Stimulated activated naive CD8-positive, alpha-beta T cell treated with anti-CD3 and anti-CD28 coated beads, Interleukin-15, amount 100 ng/mL, for 72 hours (primary cell): ENCODE measurements at regions not wholly inside any gene's neighbourhood (a gene's known extent, or its start where the extent isn't known, plus 50 kb on each side); places are given as distances from the start of the nearest gene placed in this dataset.

ENCODE experiments used
- ATAC-seq: fragments of 150-1000 bp; cut with Tn5 transposase; 2 replicates; pipeline ENCODE4 v1.10.0; 2021; ENCODE audit warnings: mild to moderate bottlenecking, moderate library complexity
- DNase-seq, 2 donors: peaks; one replicate each; pipeline ENCODE4 v3.0.0; 2021 to 2022
- H3K27ac Mint-ChIP-seq, 2 donors: one replicate each; pipeline ENCODE4 v1.8.0; 2022; ENCODE audit warnings: mild to moderate bottlenecking in 2 of 2, mixed read lengths in 2 of 2, moderate library complexity in 2 of 2
- H3K27me3 Mint-ChIP-seq: one replicate; pipeline ENCODE4 v1.8.0; 2022; ENCODE audit warnings: mixed read lengths
- H3K4me1 Mint-ChIP-seq: one replicate; pipeline ENCODE4 v1.8.0; 2022; ENCODE audit warnings: mild to moderate bottlenecking, mixed read lengths
- H3K4me3 Mint-ChIP-seq, 2 donors: one replicate each; pipeline ENCODE4 v1.8.0; 2022; ENCODE audit warnings: mild to moderate bottlenecking in 2 of 2, mixed read lengths in 2 of 2, moderate library complexity in 1 of 2
- H3K9me3 Mint-ChIP-seq, 2 donors: one replicate each; pipeline ENCODE4 v1.8.0; 2022; ENCODE audit warnings: mixed read lengths in 2 of 2

DNA sequence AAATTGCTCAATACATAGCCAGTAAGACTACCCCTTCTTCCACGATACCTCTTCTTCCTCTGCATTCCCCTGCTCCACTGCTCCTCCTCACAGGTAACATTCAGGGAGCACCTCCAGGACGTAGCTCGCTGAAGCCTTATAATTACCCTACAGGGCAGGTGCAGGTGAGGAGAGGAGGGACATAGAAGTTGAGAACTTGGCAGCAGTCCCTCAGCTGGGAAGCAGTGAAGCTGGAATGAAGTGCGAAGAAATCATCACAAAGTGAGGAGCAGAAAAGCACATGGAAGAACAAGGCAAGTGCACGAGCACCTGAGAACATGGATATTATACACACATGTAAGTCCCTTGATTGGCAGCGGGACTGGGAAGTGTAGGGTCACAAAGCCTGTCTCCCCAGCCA lies 118.2 kb downstream of the HSD17B3 start:
- H3K4me1 Mint-ChIP-seq: peaks cover 6% of the 10 kb centered on the region
- H3K27ac Mint-ChIP-seq: no peak overlapping the region
- peaks cover 6 to 15% of the 10 kb centered on the region in 2 donors for H3K9me3 Mint-ChIP-seq
- peaks cover 43% of the 10 kb centered on the region for H3K27me3 Mint-ChIP-seq
- no peak for DNase-seq
- no peak overlapping the region for H3K4me3 Mint-ChIP-seq
- no peak for ATAC-seq

DNA sequence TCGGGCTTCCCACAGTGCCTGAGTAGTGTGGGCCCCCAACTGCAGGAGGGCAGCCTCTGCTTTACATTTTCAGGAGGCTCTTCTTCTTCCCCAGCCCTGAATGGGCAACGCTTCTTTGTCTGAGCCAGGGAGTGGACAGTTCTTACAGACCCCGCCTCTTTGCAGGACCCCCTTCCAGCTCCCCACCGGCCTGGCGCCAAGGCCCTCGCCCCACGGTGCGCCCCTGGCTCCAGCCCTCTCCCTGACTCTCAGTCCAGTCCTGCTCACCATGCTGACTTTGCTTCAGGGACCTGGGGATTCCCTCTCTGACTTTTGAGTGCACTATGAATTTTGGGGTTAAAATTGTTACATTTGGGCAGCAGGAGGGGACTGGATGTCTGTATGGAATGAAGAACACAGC lies 123.8 kb downstream of the HSD17B3 start:
- H3K27me3 Mint-ChIP-seq: peaks cover 49% of the 10 kb centered on the region
- no peaks in the 10 kb centered on the region for H3K4me1 Mint-ChIP-seq
- no peak for DNase-seq
- ATAC-seq: no peak
- H3K4me3 Mint-ChIP-seq: no peak overlapping the region
- H3K9me3 Mint-ChIP-seq: no peaks in the 10 kb centered on the region
- H3K27ac Mint-ChIP-seq: no peak overlapping the region

DNA sequence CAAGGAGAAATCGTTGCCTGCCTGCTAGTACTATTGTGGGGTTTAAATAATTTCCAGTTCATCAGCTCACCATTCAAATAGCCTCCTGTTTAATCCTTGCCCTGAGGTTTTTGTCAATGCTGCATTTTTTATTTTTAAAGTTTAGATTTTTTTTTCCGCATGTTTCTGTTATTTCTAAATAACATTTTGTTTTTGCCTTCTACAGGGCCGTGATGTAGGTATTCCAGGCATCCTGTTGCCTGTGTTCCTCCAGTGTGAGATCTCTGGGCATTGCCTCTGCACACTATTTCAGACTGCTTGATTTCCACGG lies 124.3 kb downstream of the HSD17B3 start:
- no peak overlapping the region for H3K27ac Mint-ChIP-seq
- no peak overlapping the region for H3K4me3 Mint-ChIP-seq
- DNase-seq (no peak), ATAC-seq (no peak)
- no peaks in the 10 kb centered on the region for H3K9me3 Mint-ChIP-seq
- H3K27me3 Mint-ChIP-seq: peaks cover 44% of the 10 kb centered on the region
- H3K4me1 Mint-ChIP-seq: no peaks in the 10 kb centered on the region

DNA sequence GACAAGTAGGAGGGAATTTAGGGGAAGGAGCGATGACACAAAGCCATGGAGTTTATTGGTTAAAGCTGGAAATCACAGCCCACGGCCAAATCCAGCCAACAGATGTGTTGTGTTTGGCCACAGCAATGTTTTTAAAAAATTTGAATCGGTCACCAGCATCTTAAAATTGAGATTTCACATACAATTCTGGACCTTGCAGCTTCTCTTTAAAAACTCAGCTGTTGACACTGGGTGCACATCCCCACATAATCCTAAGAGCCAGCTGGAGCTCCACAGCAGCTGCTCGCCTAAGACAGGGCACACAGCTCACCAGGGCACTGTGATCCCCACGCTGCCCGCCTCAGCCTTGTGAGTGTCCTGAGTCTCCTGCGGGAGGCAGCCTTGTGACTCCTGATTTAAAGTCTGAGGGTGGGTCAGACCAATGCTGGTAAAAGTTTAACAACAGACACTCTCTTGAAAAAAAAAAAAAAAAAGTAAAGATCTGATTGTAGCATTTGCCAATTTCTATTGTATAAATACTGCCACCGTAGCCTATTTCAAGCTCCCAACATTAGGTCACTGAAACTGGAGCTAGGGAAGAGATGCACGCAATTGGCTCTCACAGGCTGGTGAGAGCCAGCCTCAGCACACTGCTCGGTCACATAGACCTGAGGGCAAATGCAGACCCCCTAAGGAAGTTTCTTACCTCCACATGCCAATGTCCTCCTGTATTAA lies 124.8 kb downstream of the HSD17B3 start:
- Mint-ChIP-seq H3K27me3 (peaks cover 39% of the 10 kb centered on the region), H3K4me1 (no peaks in the 10 kb centered on the region), H3K4me3 (no peak overlapping the region), H3K9me3 (no peaks in the 10 kb centered on the region), H3K27ac (no peak overlapping the region)
- DNase-seq: no peak
- ATAC-seq: no peak

DNA sequence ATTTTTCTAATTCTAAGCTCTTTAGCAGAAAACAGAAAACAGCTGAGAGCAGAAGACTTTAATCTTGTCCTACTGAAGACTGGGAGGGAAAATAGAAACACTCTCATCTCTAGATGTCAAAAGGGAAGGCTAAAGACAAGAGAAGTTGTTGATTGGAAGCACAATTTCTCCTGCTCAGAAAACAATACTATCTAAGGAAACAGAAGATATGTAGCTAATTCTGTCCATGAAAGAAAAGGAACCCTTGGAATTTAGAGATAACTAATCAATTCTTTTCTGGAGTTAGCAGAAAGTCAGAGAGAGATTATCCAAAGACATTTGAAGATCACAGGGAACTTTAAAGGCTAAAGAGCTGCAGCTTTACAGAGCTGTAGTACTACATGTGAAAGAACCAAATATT lies 126.2 kb downstream of the HSD17B3 start:
- ATAC-seq: no peak
- Mint-ChIP-seq H3K9me3 (no peaks in the 10 kb centered on the region), H3K27me3 (peaks cover 37% of the 10 kb centered on the region), H3K4me1 (no peaks in the 10 kb centered on the region), H3K27ac (no peak overlapping the region), H3K4me3 (no peak overlapping the region)
- no peak for DNase-seq

DNA sequence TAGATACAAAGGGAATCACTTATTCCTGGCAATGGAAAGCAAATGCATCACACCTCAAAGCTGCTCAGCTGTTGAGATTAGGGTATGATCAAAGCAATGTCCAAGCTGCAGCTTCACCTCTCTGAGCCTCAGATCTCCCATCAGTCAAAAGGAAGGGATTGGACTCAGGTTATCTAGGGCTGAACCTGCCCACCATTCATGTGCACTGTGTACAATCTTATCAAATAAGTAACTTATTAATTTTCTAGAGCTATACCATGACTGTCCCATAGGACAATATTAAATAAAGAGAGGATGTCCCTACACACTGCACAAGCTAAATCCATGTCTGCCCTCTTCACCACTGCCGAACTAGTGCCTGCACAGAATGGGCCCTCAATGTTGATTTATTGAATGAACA lies 127.0 kb downstream of the HSD17B3 start:
- H3K27ac Mint-ChIP-seq: no peak overlapping the region
- peaks cover 37% of the 10 kb centered on the region for H3K27me3 Mint-ChIP-seq
- H3K4me1 Mint-ChIP-seq: no peaks in the 10 kb centered on the region
- no peak overlapping the region for H3K4me3 Mint-ChIP-seq
- H3K9me3 Mint-ChIP-seq: no peaks in the 10 kb centered on the region
- DNase-seq (no peak), ATAC-seq (no peak)

DNA sequence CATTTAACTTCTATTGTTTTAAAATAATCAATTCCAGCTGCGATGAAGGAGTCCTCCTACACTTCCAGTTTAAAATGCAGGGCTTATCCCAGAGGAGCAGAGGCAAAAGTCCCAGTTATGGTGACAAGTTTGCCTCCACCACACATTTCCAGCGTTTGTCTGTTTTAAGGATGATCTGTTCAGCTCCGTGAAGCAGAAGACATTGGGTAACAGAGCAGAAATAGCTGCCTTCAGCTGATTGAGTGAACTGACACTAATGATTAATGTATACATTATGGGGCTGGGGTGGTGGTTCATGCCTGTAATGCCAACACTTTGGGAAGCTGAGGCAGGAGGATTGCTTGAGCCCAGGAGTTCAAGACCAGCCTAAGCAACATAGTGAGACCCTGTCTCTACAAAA lies 127.6 kb downstream of the HSD17B3 start:
- Mint-ChIP-seq H3K4me3 (no peak overlapping the region), H3K27ac (peak overlapping the region in 1 of 2 donors; percentile 33), H3K9me3 (no peaks in the 10 kb centered on the region), H3K4me1 (no peaks in the 10 kb centered on the region), H3K27me3 (peaks cover 37% of the 10 kb centered on the region)
- ATAC-seq (no peak), DNase-seq (no peak)

DNA sequence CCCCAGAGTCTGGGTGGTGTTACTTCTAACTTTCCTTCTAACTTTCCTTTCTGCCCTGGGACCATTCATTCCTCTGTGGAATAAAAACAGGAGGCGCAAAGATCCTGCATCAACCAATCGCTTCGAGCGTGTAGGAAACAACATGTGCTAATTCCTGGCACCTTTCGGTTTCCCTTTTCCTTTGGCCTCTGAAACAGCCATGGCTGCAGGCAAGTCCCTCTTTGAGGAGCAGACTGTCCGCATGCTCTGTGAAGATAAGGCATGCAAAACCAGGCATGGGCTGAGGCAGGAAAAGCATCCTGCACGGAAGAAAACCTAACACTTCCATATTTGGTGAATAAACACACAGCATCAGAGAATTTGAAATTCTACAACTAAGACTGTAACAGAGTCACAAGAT lies 128.3 kb downstream of the HSD17B3 start:
- H3K9me3 Mint-ChIP-seq: no peaks in the 10 kb centered on the region
- H3K27me3 Mint-ChIP-seq: peaks cover 32% of the 10 kb centered on the region
- no peak for ATAC-seq

DNA sequence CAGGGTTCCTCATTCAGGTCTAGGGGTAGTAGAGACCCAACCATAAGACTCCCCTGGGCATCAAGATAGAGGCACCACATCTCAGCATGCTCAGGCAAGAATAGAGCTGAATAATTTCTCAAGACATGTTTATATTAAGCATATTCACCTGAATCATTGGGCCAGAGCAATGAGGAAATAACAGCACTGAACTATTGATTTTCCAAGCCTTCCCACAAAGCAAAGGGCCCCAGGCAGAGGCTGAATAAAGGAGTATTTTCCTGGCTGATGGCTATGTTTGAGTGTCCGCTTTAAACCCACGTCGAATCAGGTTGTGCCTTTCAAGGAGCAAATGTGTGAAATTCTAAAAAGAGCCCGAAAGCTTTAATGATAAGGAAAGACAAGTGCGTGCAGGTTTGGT lies 129.2 kb downstream of the HSD17B3 start:
- ATAC-seq (no peak), DNase-seq (no peak)
- H3K27ac Mint-ChIP-seq: no peak overlapping the region

More for the DNA sequence above, 128.3 kb downstream of the HSD17B3 start:
- no peak overlapping the region for H3K4me3 Mint-ChIP-seq
- no peak for DNase-seq
- no peaks in the 10 kb centered on the region for H3K4me1 Mint-ChIP-seq
- H3K27ac Mint-ChIP-seq: peak overlapping the region in 1 of 2 donors; percentile 34

DNA sequence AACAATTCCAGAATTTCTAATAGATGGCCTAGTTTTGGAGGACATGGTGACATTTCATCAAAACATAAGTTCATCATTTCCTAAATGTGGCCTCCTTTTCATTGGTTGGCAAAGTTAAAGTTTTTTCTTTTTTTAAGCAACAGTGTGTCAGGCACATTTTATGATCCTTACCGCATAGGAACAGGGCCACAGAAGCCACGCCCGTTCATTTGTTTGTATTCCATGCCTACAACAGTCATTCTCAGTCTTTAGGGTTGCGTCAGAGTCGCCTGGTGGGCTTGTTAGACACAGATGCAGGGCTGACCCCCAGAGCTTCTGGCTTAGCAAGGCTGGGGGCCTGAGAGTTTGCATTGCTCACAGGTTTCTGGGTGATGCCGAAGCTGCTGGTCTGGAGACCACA lies 130.2 kb downstream of the HSD17B3 start:
- Mint-ChIP-seq H3K4me1 (no peaks in the 10 kb centered on the region), H3K4me3 (no peak overlapping the region), H3K27ac (no peak overlapping the region), H3K27me3 (peaks cover 35% of the 10 kb centered on the region), H3K9me3 (no peaks in the 10 kb centered on the region)
- no peak for ATAC-seq
- no peak for DNase-seq

More for the DNA sequence above, 129.2 kb downstream of the HSD17B3 start:
- Mint-ChIP-seq H3K27me3 (peaks cover 27% of the 10 kb centered on the region), H3K4me1 (no peaks in the 10 kb centered on the region), H3K9me3 (no peaks in the 10 kb centered on the region), H3K4me3 (no peak overlapping the region)

DNA sequence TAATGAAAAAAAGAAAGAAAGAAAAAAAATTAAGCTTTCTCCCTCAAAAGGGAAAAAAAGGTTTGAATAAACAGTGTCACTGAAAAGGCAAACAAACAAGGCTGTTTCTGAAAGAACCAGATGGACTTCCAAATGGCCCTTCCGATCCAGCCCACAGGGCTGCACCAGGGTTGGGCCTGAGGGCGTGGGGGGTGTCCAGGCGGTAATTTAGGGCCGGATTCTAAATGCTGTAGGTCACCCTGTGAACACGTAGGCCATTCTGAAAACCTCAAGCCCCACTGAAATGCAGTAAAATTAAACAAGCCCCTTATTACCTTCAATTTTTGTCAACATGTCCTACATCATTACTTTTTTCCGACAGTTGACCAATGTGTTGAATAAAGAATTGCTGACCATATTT lies 132.1 kb downstream of the HSD17B3 start:
- H3K4me1 Mint-ChIP-seq: no peaks in the 10 kb centered on the region
- no peaks in the 10 kb centered on the region for H3K9me3 Mint-ChIP-seq
- H3K4me3 Mint-ChIP-seq: no peak overlapping the region
- no peak for ATAC-seq
- peaks cover 23% of the 10 kb centered on the region for H3K27me3 Mint-ChIP-seq
- no peak overlapping the region for H3K27ac Mint-ChIP-seq
- DNase-seq: no peak

DNA sequence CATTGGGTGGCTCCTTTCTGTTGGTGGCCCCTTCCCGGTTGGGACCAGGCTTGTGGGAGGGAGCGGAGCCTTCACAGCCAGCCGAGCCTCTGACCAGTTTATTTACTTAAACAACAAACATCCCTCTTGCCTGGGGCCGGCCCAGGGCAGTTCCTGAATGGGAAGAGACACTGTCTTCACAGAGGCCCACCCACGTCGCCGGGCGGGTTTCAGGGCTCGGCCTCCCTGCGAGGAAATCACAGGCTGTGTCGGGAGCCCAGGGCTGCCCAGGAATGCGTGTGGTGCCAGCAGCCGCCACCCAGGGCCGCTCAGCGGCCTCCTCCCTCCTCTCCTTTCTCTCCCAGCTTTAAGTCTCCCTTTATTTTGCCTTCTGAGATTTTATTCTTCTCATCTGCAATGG lies 132.5 kb downstream of the HSD17B3 start:
- Mint-ChIP-seq H3K27ac (no peak overlapping the region), H3K4me3 (no peak overlapping the region), H3K27me3 (peaks cover 23% of the 10 kb centered on the region), H3K4me1 (no peaks in the 10 kb centered on the region), H3K9me3 (no peaks in the 10 kb centered on the region)
- ATAC-seq (no peak), DNase-seq (no peak)

DNA sequence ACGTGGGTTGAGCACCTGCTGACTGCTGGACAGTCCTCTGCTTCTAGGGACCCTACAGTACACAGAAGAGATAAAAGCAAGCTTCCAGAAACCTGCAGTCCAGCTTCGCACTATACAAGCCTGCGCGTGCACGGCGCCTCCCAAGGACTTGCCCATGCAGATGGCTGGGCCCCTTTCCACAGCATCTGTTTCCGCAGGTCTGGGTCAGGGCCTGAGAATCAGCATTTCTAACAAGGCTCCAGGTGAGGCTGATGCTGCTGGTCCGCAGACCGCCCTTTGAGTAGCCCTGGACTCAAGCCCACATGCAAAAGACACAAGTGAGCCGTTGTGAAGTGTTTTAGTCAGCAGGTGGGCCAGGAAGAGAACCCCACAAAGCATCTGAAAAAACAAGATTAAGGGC lies 133.1 kb downstream of the HSD17B3 start:
- Mint-ChIP-seq H3K27me3 (peaks cover 18% of the 10 kb centered on the region), H3K4me3 (no peak overlapping the region), H3K27ac (no peak overlapping the region), H3K4me1 (no peaks in the 10 kb centered on the region), H3K9me3 (no peaks in the 10 kb centered on the region)
- no peak for DNase-seq
- no peak for ATAC-seq

DNA sequence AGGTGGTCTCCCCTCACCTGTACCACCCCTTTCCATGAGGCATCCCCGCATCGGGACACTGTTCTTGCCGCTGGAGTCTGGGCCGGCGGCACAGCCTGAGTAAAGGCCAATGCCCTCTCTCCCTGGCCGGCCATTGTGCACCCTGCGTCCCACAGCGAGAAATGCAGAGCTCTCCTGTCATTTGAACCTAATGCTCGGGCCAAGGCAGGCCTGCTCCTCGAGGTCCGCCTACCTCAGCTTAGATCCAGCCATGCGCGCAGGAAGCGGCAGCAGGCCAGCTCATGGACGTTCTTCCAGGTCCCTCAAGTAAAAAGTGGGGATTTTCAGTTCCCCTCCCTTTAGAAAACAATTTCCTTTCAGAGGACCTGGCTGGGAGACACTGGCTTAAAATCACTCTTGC lies 135.0 kb downstream of the HSD17B3 start:
- Mint-ChIP-seq H3K9me3 (no peaks in the 10 kb centered on the region), H3K27ac (no peak overlapping the region), H3K4me1 (no peaks in the 10 kb centered on the region), H3K27me3 (peaks cover 19% of the 10 kb centered on the region), H3K4me3 (no peak overlapping the region)
- DNase-seq (no peak), ATAC-seq (no peak)

DNA sequence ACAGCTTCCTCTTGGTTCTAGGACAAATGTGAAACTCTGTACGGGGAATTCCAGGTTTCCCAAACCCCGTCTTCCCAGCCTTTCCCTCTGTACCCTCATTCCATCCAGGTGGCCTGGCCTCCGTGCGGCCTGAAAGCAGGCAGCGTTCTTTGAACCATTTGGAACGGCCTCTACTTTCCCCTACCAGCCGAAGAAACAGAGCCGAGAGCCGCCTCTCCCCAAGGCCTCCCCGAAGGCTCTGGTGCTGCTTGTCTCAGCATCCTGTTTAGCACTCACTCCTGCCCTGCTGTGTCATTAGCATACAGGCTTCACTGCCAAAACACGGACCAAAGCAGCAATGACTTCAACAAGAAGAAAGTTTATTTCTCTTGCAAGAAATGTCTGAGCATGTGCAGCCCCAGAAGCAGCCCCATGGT lies 137.7 kb downstream of the HSD17B3 start:
- Mint-ChIP-seq H3K4me1 (peaks cover 4% of the 10 kb centered on the region), H3K4me3 (no peak overlapping the region)

DNA sequence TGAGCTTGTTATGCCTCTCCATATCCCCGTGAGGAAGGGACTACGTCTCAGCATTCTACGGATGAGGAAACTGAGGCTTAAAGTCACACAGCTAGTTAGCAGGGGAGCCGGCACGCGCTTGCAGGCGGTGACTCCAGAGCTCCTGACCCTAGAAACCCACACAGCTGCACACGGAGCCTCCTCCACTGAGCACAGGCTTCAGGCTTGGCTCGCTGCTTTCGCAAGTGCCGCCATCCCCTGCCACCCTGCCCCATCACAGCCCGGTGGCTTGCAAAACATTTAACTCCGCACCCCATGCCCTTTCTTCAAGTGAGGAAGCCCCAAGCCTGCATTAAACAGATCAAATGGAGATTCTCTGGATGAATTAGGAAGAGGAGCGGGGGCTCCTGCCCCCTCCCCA lies 138.3 kb downstream of the HSD17B3 start:
- H3K4me1 Mint-ChIP-seq: peaks cover 10% of the 10 kb centered on the region

More for the DNA sequence above, 137.7 kb downstream of the HSD17B3 start:
- Mint-ChIP-seq H3K9me3 (no peaks in the 10 kb centered on the region), H3K27me3 (peaks cover 43% of the 10 kb centered on the region), H3K27ac (no peak overlapping the region)
- ATAC-seq (no peak), DNase-seq (no peak)

DNA sequence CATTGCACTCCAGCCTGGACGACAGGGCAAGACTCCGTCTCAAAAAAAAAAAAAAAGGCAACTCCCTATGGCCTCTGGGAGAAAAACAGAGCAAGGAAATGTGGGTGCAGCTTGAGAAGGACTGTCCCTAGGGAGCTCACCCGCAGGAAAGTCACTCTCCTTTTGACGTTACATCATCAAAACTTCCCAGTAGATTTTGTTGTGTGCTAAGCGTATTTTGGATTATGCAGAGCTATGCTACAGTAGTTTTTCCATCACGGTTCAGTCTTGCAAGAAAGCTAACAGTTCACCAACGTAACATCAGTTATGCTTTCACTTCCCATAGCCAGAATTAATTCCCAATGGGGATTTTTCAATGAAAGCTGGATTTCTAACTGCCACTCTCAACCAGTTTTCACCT lies 138.8 kb downstream of the HSD17B3 start:
- ATAC-seq: no peak
- no peak for DNase-seq
- Mint-ChIP-seq H3K27me3 (peaks cover 44% of the 10 kb centered on the region), H3K4me3 (no peak overlapping the region), H3K9me3 (no peaks in the 10 kb centered on the region), H3K27ac (no peak overlapping the region), H3K4me1 (peaks cover 15% of the 10 kb centered on the region)

More for the DNA sequence above, 138.3 kb downstream of the HSD17B3 start:
- ATAC-seq (no peak), DNase-seq (no peak)
- Mint-ChIP-seq H3K4me3 (no peak overlapping the region), H3K27ac (no peak overlapping the region), H3K27me3 (peaks cover 43% of the 10 kb centered on the region), H3K9me3 (no peaks in the 10 kb centered on the region)
